Vagina (tissue), 2 donors: ENCODE measurements at regions not wholly inside any gene's neighbourhood (a gene's known extent, or its start where the extent isn't known, plus 50 kb on each side); places are given as distances from the start of the nearest gene placed in this dataset.

Experiments
- DNase-seq, 2 donors: peaks; one replicate each; pipeline ENCODE4 v3.0.0-alpha.2; 2017; ENCODE audit errors: extremely low spot score in 2 of 2
- H3K27ac ChIP-seq: fragments of 200-600 bp; sonication (generic); one replicate; pipeline ENCODE4 v1.5.1; 2019
- H3K27me3 ChIP-seq: fragments of 200-600 bp; sonication (generic); one replicate; pipeline ENCODE4 v1.5.1; 2019
- H3K36me3 ChIP-seq, 2 donors: fragments of 200-600 bp; sonication (generic); one replicate each; pipeline ENCODE4 v1.5.1; 2017 to 2019
- H3K4me1 ChIP-seq: fragments of 200-600 bp; sonication (generic); one replicate; pipeline ENCODE4 v1.5.1; 2019
- H3K4me3 ChIP-seq, 2 donors: fragments of 200-600 bp; sonication (generic); 1 replicate in 1 of 2; 2 replicates in 1 of 2; pipeline ENCODE4 v1.5.1; 2016 to 2019
- H3K9me3 ChIP-seq: fragments of 200-600 bp; sonication (generic); one replicate; pipeline ENCODE4 v1.5.1; 2019
- CTCF ChIP-seq, 3 experiments: fragments of 450-650 bp in 2 of 3; fragments of 200-600 bp in 1 of 3; sonication (generic) in 1 of 3; IDR thresholded peaks; one replicate each; pipeline ENCODE4 v1.5.1; 2017 to 2019; ENCODE audit warnings: antibody characterized with exemption in 3 of 3, mild to moderate bottlenecking in 2 of 3, moderate library complexity in 2 of 3
- POLR2A ChIP-seq, 2 donors: fragments of 450-650 bp; IDR thresholded peaks; one replicate each; pipeline ENCODE4 v1.6.1; 2017; ENCODE audit warnings: antibody characterized with exemption in 2 of 2, mild to moderate bottlenecking in 2 of 2, moderate library complexity in 2 of 2
- POLR2AphosphoS5 ChIP-seq, 2 donors: sonication (generic); formaldehyde crosslinking; IDR thresholded peaks; one replicate each; pipeline ENCODE4 v1.9.0; 2017; ENCODE audit warnings: antibody characterized with exemption in 2 of 2, mild to moderate bottlenecking in 2 of 2, low read depth in 1 of 2; ENCODE audit not compliant: insufficient read depth in 1 of 2
- intact Hi-C: fragments of 100-400 bp; cut with DNase I; formaldehyde crosslinking; loops from one replicate; pipeline ENCODE4 v1.15.1; 2023

- intact Hi-C loops = no loop called here
- no peak for DNase-seq
- H3K4me1 ChIP-seq = no peaks in the 10 kb centered on the region
- H3K27ac ChIP-seq = no peak overlapping the region
- H3K27me3 ChIP-seq = no peaks in the 10 kb centered on the region
- no peak overlapping the region for H3K4me3 ChIP-seq
- TF ChIP-seq CTCF (IDR thresholded peaks at IDR 0.05) (no peak), POLR2A (IDR thresholded peaks at IDR 0.05) (no peak), POLR2AphosphoS5 (IDR thresholded peaks at IDR 0.05; ENCODE audit: insufficient read depth in 1 of 2, low read depth in 1 of 2) (no peak)
- H3K36me3 ChIP-seq = no peaks in the 10 kb centered on the region
- H3K9me3 ChIP-seq = no peaks in the 10 kb centered on the region
These were observed 121.5 kb upstream of the ARG1 start for GRCh38 chr6:131451321-131452144.

GRCh38 chr6:131453803-131454202 lies 119.2 kb upstream of the ARG1 start:
- TF ChIP-seq CTCF (IDR thresholded peaks at IDR 0.05) (no peak), POLR2AphosphoS5 (IDR thresholded peaks at IDR 0.05; ENCODE audit: insufficient read depth in 1 of 2, low read depth in 1 of 2) (no peak), POLR2A (IDR thresholded peaks at IDR 0.05) (no peak)
- no peaks in the 10 kb centered on the region for H3K9me3 ChIP-seq
- H3K36me3 ChIP-seq = no peaks in the 10 kb centered on the region
- H3K4me3 ChIP-seq = no peak overlapping the region
- H3K27me3 ChIP-seq = no peaks in the 10 kb centered on the region
- no peak overlapping the region for H3K27ac ChIP-seq
- no peak for DNase-seq
- H3K4me1 ChIP-seq = no peaks in the 10 kb centered on the region
- intact Hi-C loops = no loop called here

GRCh38 chr6:131456565-131456964 lies 116.5 kb upstream of the ARG1 start:
- intact Hi-C loops = no loop called here
- no peak for DNase-seq
- Histone ChIP-seq H3K36me3 (no peaks in the 10 kb centered on the region), H3K9me3 (no peaks in the 10 kb centered on the region), H3K27me3 (no peaks in the 10 kb centered on the region), H3K4me1 (no peaks in the 10 kb centered on the region), H3K4me3 (no peak overlapping the region), H3K27ac (no peak overlapping the region)
- TF ChIP-seq POLR2A (IDR thresholded peaks at IDR 0.05) (no peak), CTCF (IDR thresholded peaks at IDR 0.05) (no peak), POLR2AphosphoS5 (IDR thresholded peaks at IDR 0.05; ENCODE audit: insufficient read depth in 1 of 2, low read depth in 1 of 2) (no peak)

GRCh38 chr6:131459005-131459404 lies 114.0 kb upstream of the ARG1 start:
- no peak overlapping the region for H3K4me3 ChIP-seq
- H3K27me3 ChIP-seq = no peaks in the 10 kb centered on the region
- TF ChIP-seq CTCF (IDR thresholded peaks at IDR 0.05) = no peak
- TF ChIP-seq POLR2AphosphoS5 (IDR thresholded peaks at IDR 0.05; ENCODE audit: insufficient read depth in 1 of 2, low read depth in 1 of 2) = no peak
- no peak for TF ChIP-seq POLR2A (IDR thresholded peaks at IDR 0.05)
- no peaks in the 10 kb centered on the region for H3K9me3 ChIP-seq
- no peaks in the 10 kb centered on the region for H3K4me1 ChIP-seq
- H3K36me3 ChIP-seq = no peaks in the 10 kb centered on the region
- no peak overlapping the region for H3K27ac ChIP-seq
- intact Hi-C loops = no loop called here
- DNase-seq = no peak

GRCh38 chr6:131460614-131461000 lies 112.4 kb upstream of the ARG1 start:
- DNase-seq = no peak
- no peak for TF ChIP-seq POLR2AphosphoS5 (IDR thresholded peaks at IDR 0.05; ENCODE audit: insufficient read depth in 1 of 2, low read depth in 1 of 2)
- no peak for TF ChIP-seq CTCF (IDR thresholded peaks at IDR 0.05)
- no peak for TF ChIP-seq POLR2A (IDR thresholded peaks at IDR 0.05)
- H3K36me3 ChIP-seq = no peaks in the 10 kb centered on the region
- H3K9me3 ChIP-seq = no peaks in the 10 kb centered on the region
- intact Hi-C loops = no loop called here
- H3K27ac ChIP-seq = no peak overlapping the region
- no peaks in the 10 kb centered on the region for H3K27me3 ChIP-seq
- no peak overlapping the region for H3K4me3 ChIP-seq
- H3K4me1 ChIP-seq = no peaks in the 10 kb centered on the region
